ENCODE measurements at regions not wholly inside any gene's neighbourhood (a gene's known extent, or its start where the extent isn't known, plus 50 kb on each side); places are given as distances from the start of the nearest gene placed in this dataset.

- no peak for TF ChIP-seq CTCF (conservative IDR thresholded peaks at IDR 0.05; ENCODE audit: low read depth in 2 of 2)
- no peak for TF ChIP-seq POLR2AphosphoS5 (IDR thresholded peaks at IDR 0.05; ENCODE audit: low read depth)
- TF ChIP-seq EZH2 (IDR thresholded peaks at IDR 0.05; ENCODE audit: low read depth, unreplicated experiment) = no peak
- no peak for TF ChIP-seq CREB1 (CRISPR knock-in tag; IDR thresholded peaks at IDR 0.05; ENCODE audit: low read depth)
- TF ChIP-seq, protein P1, sequence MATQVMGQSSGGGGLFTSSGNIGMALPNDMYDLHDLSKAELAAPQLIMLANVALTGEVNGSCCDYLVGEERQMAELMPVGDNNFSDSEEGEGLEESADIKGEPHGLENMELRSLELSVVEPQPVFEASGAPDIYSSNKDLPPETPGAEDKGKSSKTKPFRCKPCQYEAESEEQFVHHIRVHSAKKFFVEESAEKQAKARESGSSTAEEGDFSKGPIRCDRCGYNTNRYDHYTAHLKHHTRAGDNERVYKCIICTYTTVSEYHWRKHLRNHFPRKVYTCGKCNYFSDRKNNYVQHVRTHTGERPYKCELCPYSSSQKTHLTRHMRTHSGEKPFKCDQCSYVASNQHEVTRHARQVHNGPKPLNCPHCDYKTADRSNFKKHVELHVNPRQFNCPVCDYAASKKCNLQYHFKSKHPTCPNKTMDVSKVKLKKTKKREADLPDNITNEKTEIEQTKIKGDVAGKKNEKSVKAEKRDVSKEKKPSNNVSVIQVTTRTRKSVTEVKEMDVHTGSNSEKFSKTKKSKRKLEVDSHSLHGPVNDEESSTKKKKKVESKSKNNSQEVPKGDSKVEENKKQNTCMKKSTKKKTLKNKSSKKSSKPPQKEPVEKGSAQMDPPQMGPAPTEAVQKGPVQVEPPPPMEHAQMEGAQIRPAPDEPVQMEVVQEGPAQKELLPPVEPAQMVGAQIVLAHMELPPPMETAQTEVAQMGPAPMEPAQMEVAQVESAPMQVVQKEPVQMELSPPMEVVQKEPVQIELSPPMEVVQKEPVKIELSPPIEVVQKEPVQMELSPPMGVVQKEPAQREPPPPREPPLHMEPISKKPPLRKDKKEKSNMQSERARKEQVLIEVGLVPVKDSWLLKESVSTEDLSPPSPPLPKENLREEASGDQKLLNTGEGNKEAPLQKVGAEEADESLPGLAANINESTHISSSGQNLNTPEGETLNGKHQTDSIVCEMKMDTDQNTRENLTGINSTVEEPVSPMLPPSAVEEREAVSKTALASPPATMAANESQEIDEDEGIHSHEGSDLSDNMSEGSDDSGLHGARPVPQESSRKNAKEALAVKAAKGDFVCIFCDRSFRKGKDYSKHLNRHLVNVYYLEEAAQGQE (IDR thresholded peaks at IDR 0.05; ENCODE audit: unreplicated experiment) = no peak
- no peak for TF ChIP-seq EZH2phosphoT487 (IDR thresholded peaks at IDR 0.05; ENCODE audit: unreplicated experiment)
- TF ChIP-seq ZNF114 (CRISPR knock-in tag; IDR thresholded peaks at IDR 0.05) = no peak
- TF ChIP-seq JUNB (IDR thresholded peaks at IDR 0.05; ENCODE audit: unreplicated experiment) = no peak
- no peak for TF ChIP-seq STAT1 (IDR thresholded peaks at IDR 0.05; ENCODE audit: unreplicated experiment)
Measured at GRCh38 chr4:60209588-60209987, 990.5 kb upstream of the ADGRL3 start.
